HepG2 (cell line): ENCODE measurements at regions not wholly inside any gene's neighbourhood (a gene's known extent, or its start where the extent isn't known, plus 50 kb on each side); places are given as distances from the start of the nearest gene placed in this dataset.
A peak's percentile ranks its signal among the peaks of the same experiment; 100 is the strongest.

Source experiments
- ATAC-seq: fragments of 200-7000 bp; cut with Tn5 transposase; 3 replicates; pipeline ENCODE4 v1.9.1; 2020; ENCODE audit warnings: mild to moderate bottlenecking, moderate library complexity
- BruUV-seq: library from RNA; stranded (reverse); fragments of 400-500 nt; replicated peaks from 2 replicates; lab custom pipeline; 2021; lab: Mats Ljungman, UMichigan
- CTCF ChIA-PET: fragments of 300-600 bp; formaldehyde crosslinking; extraction: SDS; loops from one replicate; lab custom pipeline; 2021; ENCODE audit warnings: low total read pairs, inconsistent platforms, low intra/inter-chr PET ratio; lab: Yijun Ruan, JAX
- POLR2A ChIA-PET: fragments of 350-600 bp; sonication (Branson Sonifier 250); formaldehyde crosslinking; loops from one replicate; lab custom pipeline; 2020; ENCODE audit warnings: antibody characterized with exemption, inconsistent platforms; lab: Yijun Ruan, JAX
- DNase-seq: peaks from one replicate; pipeline ENCODE4 v3.0.0-alpha.2; 2015; ENCODE audit warnings: low spot score
- FAIRE-seq: peaks from 3 replicates; lab custom pipeline; 2011; peaks lifted over from hg19 to GRCh38; lab: Jason Lieb, UNC
- H2AFZ ChIP-seq: one replicate; pipeline ENCODE4 v1.6.1; 2011; ENCODE audit warnings: low read length, inconsistent platforms
- H3K27ac ChIP-seq: fragments of 300-600 bp; 3 replicates; pipeline ENCODE4 v1.8.0; 2011; ENCODE audit warnings: mixed run types, mild to moderate bottlenecking, mixed read lengths, low read length, inconsistent platforms; ENCODE audit not compliant: insufficient read depth; ENCODE audit errors: extremely low read length
- H3K27me3 ChIP-seq, 2 experiments: fragments of 200-600 bp in 1 of 2; 2 replicates in 1 of 2; 3 replicates in 1 of 2; pipeline versions ENCODE4 v1.6.0 to v1.8.0; 2011; ENCODE audit warnings: low read length in 2 of 2, mild to moderate bottlenecking in 2 of 2, moderate library complexity in 2 of 2, inconsistent platforms in 1 of 2; ENCODE audit not compliant: insufficient read depth in 2 of 2, control insufficient read depth in 1 of 2
- H3K36me3 ChIP-seq, 2 experiments: fragments of 200-600 bp in 1 of 2; replicated peaks in 1 of 2; 2 replicates in 1 of 2; 3 replicates in 1 of 2; pipeline versions ENCODE4 v1.5.1 to v1.8.0; 2011; ENCODE audit warnings: low read length in 2 of 2, inconsistent platforms in 1 of 2; ENCODE audit not compliant: insufficient read depth in 2 of 2, control insufficient read depth in 1 of 2
- H3K4me1 ChIP-seq: 2 replicates; pipeline ENCODE4 v1.5.1; 2012; ENCODE audit warnings: low read length, inconsistent platforms; ENCODE audit not compliant: insufficient read depth
- H3K4me2 ChIP-seq: 2 replicates; pipeline ENCODE4 v1.6.0; 2011; ENCODE audit warnings: low read depth, low read length, inconsistent platforms
- H3K4me3 ChIP-seq, 3 experiments: fragments of 200-600 bp in 1 of 3; sonication (generic), shearing (Covaris generic) in 1 of 3; replicated peaks in 1 of 3; 2 replicates each; pipeline ENCODE4 v1.5.1; 2011 to 2016; ENCODE audit warnings: low read length in 3 of 3, inconsistent platforms in 2 of 3, low read depth in 2 of 3, mild to moderate bottlenecking in 2 of 3, control low read depth in 1 of 3, mixed read lengths in 1 of 3; ENCODE audit not compliant: insufficient read depth in 1 of 3
- H3K79me2 ChIP-seq: one replicate; pipeline ENCODE4 v1.6.1; 2011; ENCODE audit warnings: low read length, inconsistent platforms; ENCODE audit not compliant: insufficient read depth
- H3K9ac ChIP-seq: 2 replicates; pipeline ENCODE4 v1.6.0; 2011; ENCODE audit warnings: mild to moderate bottlenecking, low read depth, low read length, inconsistent platforms; ENCODE audit not compliant: insufficient read depth
- H3K9me3 ChIP-seq: 2 replicates; pipeline ENCODE4 v1.5.1; 2012; ENCODE audit warnings: mild to moderate bottlenecking, low read length
- H4K20me1 ChIP-seq: 2 replicates; pipeline ENCODE4 v1.6.0; 2011; ENCODE audit warnings: inconsistent platforms, mild to moderate bottlenecking, low read length, moderate library complexity; ENCODE audit not compliant: insufficient read depth
- HOXA7 ChIP-seq: sonication (generic); formaldehyde crosslinking; IDR thresholded peaks from 2 replicates; pipeline ENCODE4 v1.8.1; 2022; ENCODE audit warnings: mild to moderate bottlenecking, missing genetic modification reagents, moderate library complexity
- MXD3 ChIP-seq: IDR thresholded peaks from 2 replicates; pipeline ENCODE4 v1.6.1; 2016; ENCODE audit warnings: mild to moderate bottlenecking, missing biosample characterization, missing genetic modification reagents
- SP140L ChIP-seq: sonication (generic); formaldehyde crosslinking; IDR thresholded peaks from 2 replicates; pipeline ENCODE4 v1.4.0; 2020; ENCODE audit warnings: missing genetic modification reagents, borderline replicate concordance
- ZBTB14 ChIP-seq: sonication (generic); formaldehyde crosslinking; IDR thresholded peaks from 2 replicates; pipeline ENCODE4 v1.4.0; 2020; ENCODE audit warnings: missing genetic modification reagents
- ZNF30 ChIP-seq: sonication (generic); formaldehyde crosslinking; IDR thresholded peaks from 2 replicates; pipeline ENCODE4 v1.5.0; 2020; ENCODE audit warnings: mild to moderate bottlenecking, missing genetic modification reagents
- ZNF629 ChIP-seq: sonication (generic); formaldehyde crosslinking; conservative IDR thresholded peaks from 2 replicates; pipeline ENCODE4 v1.5.0; 2020; ENCODE audit warnings: missing genetic modification reagents
- ZNF709 ChIP-seq: sonication (generic); formaldehyde crosslinking; IDR thresholded peaks from 2 replicates; pipeline ENCODE4 v1.5.0; 2020; ENCODE audit warnings: mild to moderate bottlenecking, missing genetic modification reagents
- WGBS: methylation state at CpG from one replicate; pipeline ENCODE4 v1.1.6; 2017; ENCODE audit warnings: low lambda C conversion rate; 5-methylcytosine and 5-hydroxymethylcytosine counted together
- in situ Hi-C: cut with HindIII; loops from 2 replicates; pipeline ENCODE4 v1.10.0; 2017; ENCODE audit warnings: low pct_unique_long_range_greater_than_20kb; ENCODE audit not compliant: extremely low pct_ligation_motif_present
- intact Hi-C: fragments of 100-400 bp; cut with micrococcal nuclease; formaldehyde crosslinking; loops from one replicate; pipeline ENCODE4 v1.10.0; 2022; ENCODE audit not compliant: unreplicated experiment
- TF ChIP-seq, protein P1 (sequence below): IDR thresholded peaks from 2 replicates; pipeline ENCODE4 v1.6.1; 2016; ENCODE audit warnings: low read depth, control low read depth
- TF ChIP-seq, protein P2 (sequence below): sonication (generic); formaldehyde crosslinking; IDR thresholded peaks from 2 replicates; pipeline ENCODE4 v1.8.0; 2022; ENCODE audit warnings: mild to moderate bottlenecking, missing genetic modification reagents; ENCODE audit not compliant: insufficient replicate concordance

DNA sequence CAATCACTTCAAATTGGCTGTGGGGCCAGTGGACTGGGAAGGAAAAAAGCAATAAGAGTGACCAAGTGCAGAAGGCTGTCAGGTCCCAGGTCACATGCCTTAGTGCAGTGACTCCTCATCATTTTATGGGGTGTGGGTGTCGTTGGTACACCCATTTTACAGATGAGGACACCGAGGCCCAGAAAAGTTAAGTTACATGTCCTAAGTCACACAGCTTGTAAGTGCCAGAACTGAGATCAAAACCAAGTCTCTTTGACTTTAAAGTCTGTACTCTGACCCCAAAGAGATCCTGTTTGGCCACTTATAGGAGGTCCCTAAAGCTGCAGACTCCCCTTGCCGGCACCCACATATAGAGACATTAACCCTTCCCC lies 63.0 kb upstream of the POLG start:
- WGBS: 0% methylated on average over 2 of the region's 3 CpGs
- no peak overlapping the region for H3K4me2 ChIP-seq
- in situ Hi-C loops: no loop called here
- H4K20me1 ChIP-seq: no peaks in the 10 kb centered on the region
- H3K27ac ChIP-seq: no peak overlapping the region
- no peak overlapping the region for H3K9ac ChIP-seq
- H3K27me3 ChIP-seq: peaks cover 2 to 90% of the 10 kb centered on the region in 2 experiments
- CTCF ChIA-PET: no interaction called here
- no peak for FAIRE-seq
- no peaks in the 10 kb centered on the region for H3K79me2 ChIP-seq
- no peak overlapping the region for H2AFZ ChIP-seq
- intact Hi-C loops: no loop called here
- ATAC-seq: no peak
- no peak for DNase-seq
- POLR2A ChIA-PET: no interaction called here
- no TSS peak for BruUV-seq
- H3K9me3 ChIP-seq: no peaks in the 10 kb centered on the region
- no peaks in the 10 kb centered on the region for H3K36me3 ChIP-seq
- TF ChIP-seq ZNF709 (CRISPR knock-in tag) (no peak), ZNF629 (peak; percentile 44), ZBTB14 (CRISPR knock-in tag) (no peak)
- no peak overlapping the region for H3K4me3 ChIP-seq
- no peaks in the 10 kb centered on the region; the same call in 1 of the 2 replicates for H3K4me1 ChIP-seq

- Histone ChIP-seq H4K20me1 (no peaks in the 10 kb centered on the region), H3K79me2 (no peaks in the 10 kb centered on the region), H3K9me3 (no peaks in the 10 kb centered on the region), H3K27ac (no peak overlapping the region), H3K4me1 (no peaks in the 10 kb centered on the region; the same call in 1 of the 2 replicates), H3K4me2 (no peak overlapping the region), H3K36me3 (no peaks in the 10 kb centered on the region), H3K9ac (no peak overlapping the region), H2AFZ (no peak overlapping the region), H3K27me3 (peaks cover 2 to 84% of the 10 kb centered on the region in 2 experiments)
- POLR2A ChIA-PET: no interaction called here
- intact Hi-C loops: no loop called here
- FAIRE-seq: no peak
- in situ Hi-C loops: no loop called here
- no peak for ATAC-seq
- TF ChIP-seq MXD3 (no peak), SP140L (no peak), ZNF30 (CRISPR knock-in tag) (no peak), HOXA7 (CRISPR knock-in tag) (no peak)
- TF ChIP-seq, protein P1, sequence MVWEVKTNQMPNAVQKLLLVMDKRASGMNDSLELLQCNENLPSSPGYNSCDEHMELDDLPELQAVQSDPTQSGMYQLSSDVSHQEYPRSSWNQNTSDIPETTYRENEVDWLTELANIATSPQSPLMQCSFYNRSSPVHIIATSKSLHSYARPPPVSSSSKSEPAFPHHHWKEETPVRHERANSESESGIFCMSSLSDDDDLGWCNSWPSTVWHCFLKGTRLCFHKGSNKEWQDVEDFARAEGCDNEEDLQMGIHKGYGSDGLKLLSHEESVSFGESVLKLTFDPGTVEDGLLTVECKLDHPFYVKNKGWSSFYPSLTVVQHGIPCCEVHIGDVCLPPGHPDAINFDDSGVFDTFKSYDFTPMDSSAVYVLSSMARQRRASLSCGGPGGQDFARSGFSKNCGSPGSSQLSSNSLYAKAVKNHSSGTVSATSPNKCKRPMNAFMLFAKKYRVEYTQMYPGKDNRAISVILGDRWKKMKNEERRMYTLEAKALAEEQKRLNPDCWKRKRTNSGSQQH (CRISPR knock-in tag): no peak
- TF ChIP-seq, protein P2, sequence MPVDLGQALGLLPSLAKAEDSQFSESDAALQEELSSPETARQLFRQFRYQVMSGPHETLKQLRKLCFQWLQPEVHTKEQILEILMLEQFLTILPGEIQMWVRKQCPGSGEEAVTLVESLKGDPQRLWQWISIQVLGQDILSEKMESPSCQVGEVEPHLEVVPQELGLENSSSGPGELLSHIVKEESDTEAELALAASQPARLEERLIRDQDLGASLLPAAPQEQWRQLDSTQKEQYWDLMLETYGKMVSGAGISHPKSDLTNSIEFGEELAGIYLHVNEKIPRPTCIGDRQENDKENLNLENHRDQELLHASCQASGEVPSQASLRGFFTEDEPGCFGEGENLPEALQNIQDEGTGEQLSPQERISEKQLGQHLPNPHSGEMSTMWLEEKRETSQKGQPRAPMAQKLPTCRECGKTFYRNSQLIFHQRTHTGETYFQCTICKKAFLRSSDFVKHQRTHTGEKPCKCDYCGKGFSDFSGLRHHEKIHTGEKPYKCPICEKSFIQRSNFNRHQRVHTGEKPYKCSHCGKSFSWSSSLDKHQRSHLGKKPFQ (CRISPR knock-in tag): no peak
- TF ChIP-seq, all 625 proteins: peak for 0
- no TSS peak for BruUV-seq
- 11% methylated on average over 12 of the region's 12 CpGs for WGBS
- CTCF ChIA-PET: no interaction called here
- DNase-seq: no peak
- H3K4me3 ChIP-seq: no peak overlapping the region
Measured at GRCh38 chr15:89396723-89397652, 62.4 kb upstream of the POLG start.
